Endothelial cell (in vitro differentiated cells): ENCODE measurements at regions not wholly inside any gene's neighbourhood (a gene's known extent, or its start where the extent isn't known, plus 50 kb on each side); places are given as distances from the start of the nearest gene placed in this dataset.
"Not testable (repeated sequence)": the region's sequence is repeated elsewhere in the genome, so short reads cannot be mapped to it uniquely, and the experiment has no call there.

Source experiments
- DNase-seq: peaks from one replicate; pipeline ENCODE4 v3.0.0; 2021; ENCODE audit warnings: low spot score
- H3K27ac Mint-ChIP-seq: one replicate; pipeline ENCODE4 v1.8.0; 2021; ENCODE audit warnings: mixed read lengths, inconsistent platforms; ENCODE audit not compliant: unreplicated experiment
- H3K27me3 Mint-ChIP-seq: one replicate; pipeline ENCODE4 v1.8.0; 2021; ENCODE audit warnings: mild to moderate bottlenecking, moderate library complexity, mixed read lengths, inconsistent platforms; ENCODE audit not compliant: unreplicated experiment
- H3K36me3 Mint-ChIP-seq: one replicate; pipeline ENCODE4 v1.8.0; 2021; ENCODE audit warnings: mild to moderate bottlenecking, low read depth, mixed read lengths, inconsistent platforms; ENCODE audit not compliant: unreplicated experiment
- H3K4me1 Mint-ChIP-seq: one replicate; pipeline ENCODE4 v1.8.0; 2021; ENCODE audit warnings: mild to moderate bottlenecking, mixed read lengths, inconsistent platforms; ENCODE audit not compliant: unreplicated experiment
- H3K4me3 Mint-ChIP-seq: one replicate; pipeline ENCODE4 v1.8.0; 2021; ENCODE audit warnings: mild to moderate bottlenecking, mixed read lengths, inconsistent platforms; ENCODE audit not compliant: unreplicated experiment
- H3K9me3 Mint-ChIP-seq: one replicate; pipeline ENCODE4 v1.8.0; 2021; ENCODE audit warnings: mixed read lengths, inconsistent platforms; ENCODE audit not compliant: unreplicated experiment
- CTCF ChIP-seq: fragments of 200-600 bp; sonication (generic); IDR thresholded peaks from one replicate; pipeline ENCODE4 v1.5.0; 2021; ENCODE audit warnings: antibody characterized with exemption; ENCODE audit not compliant: unreplicated experiment

GRCh38 chr10:37467246-37467645 is 341.8 kb downstream of the ANKRD30A start:
- H3K36me3 Mint-ChIP-seq, result no peaks in the 10 kb centered on the region
- H3K27me3 Mint-ChIP-seq, result no peaks in the 10 kb centered on the region

GRCh38 chr10:37456456-37456855 is 331.1 kb downstream of the ANKRD30A start:
- peaks cover 25% of the 10 kb centered on the region for H3K9me3 Mint-ChIP-seq
- no peak for TF ChIP-seq CTCF
- H3K4me3 Mint-ChIP-seq, result no peak overlapping the region
- no peaks in the 10 kb centered on the region for H3K4me1 Mint-ChIP-seq
- peaks cover under 1% of the 10 kb centered on the region for H3K36me3 Mint-ChIP-seq
- no peak for DNase-seq
- H3K27me3 Mint-ChIP-seq, result peaks cover 4% of the 10 kb centered on the region
- no peak overlapping the region for H3K27ac Mint-ChIP-seq

More at GRCh38 chr10:37467246-37467645, 341.8 kb downstream of the ANKRD30A start:
- Mint-ChIP-seq H3K4me3 (no peak overlapping the region), H3K4me1 (no peaks in the 10 kb centered on the region), H3K9me3 (peaks cover 20% of the 10 kb centered on the region), H3K27ac (no peak overlapping the region)
- no peak for TF ChIP-seq CTCF
- no peak for DNase-seq

GRCh38 chr10:37448161-37448560 is 322.8 kb downstream of the ANKRD30A start:
- TF ChIP-seq CTCF, result no peak
- peaks cover 41% of the 10 kb centered on the region for H3K9me3 Mint-ChIP-seq
- no peak overlapping the region for H3K4me3 Mint-ChIP-seq
- H3K36me3 Mint-ChIP-seq, result no peaks in the 10 kb centered on the region
- DNase-seq, result no peak
- H3K4me1 Mint-ChIP-seq, result no peaks in the 10 kb centered on the region
- H3K27me3 Mint-ChIP-seq, result no peaks in the 10 kb centered on the region
- H3K27ac Mint-ChIP-seq, result no peak overlapping the region

- Mint-ChIP-seq H3K27ac (no peak overlapping the region), H3K27me3 (no peaks in the 10 kb centered on the region), H3K4me3 (no peak overlapping the region), H3K9me3 (peaks cover 39% of the 10 kb centered on the region), H3K4me1 (no peaks in the 10 kb centered on the region), H3K36me3 (no peaks in the 10 kb centered on the region)
- TF ChIP-seq CTCF, result no peak
- no peak for DNase-seq
Measured at GRCh38 chr10:37442882-37443281, 317.5 kb downstream of the ANKRD30A start.

GRCh38 chr10:37441224-37441623 is 315.8 kb downstream of the ANKRD30A start:
- DNase-seq, H3K27me3 Mint-ChIP-seq, H3K27ac Mint-ChIP-seq, H3K4me1 Mint-ChIP-seq, H3K36me3 Mint-ChIP-seq, H3K4me3 Mint-ChIP-seq: not testable (repeated sequence)
- H3K9me3 Mint-ChIP-seq, result peaks cover 31% of the 10 kb centered on the region

GRCh38 chr10:37439826-37440225 is 314.4 kb downstream of the ANKRD30A start:
- TF ChIP-seq CTCF, result no peak

More at GRCh38 chr10:37439826-37440225, 314.4 kb downstream of the ANKRD30A start:
- no peak overlapping the region for H3K27ac Mint-ChIP-seq
- no peak overlapping the region for H3K4me3 Mint-ChIP-seq
- no peaks in the 10 kb centered on the region for H3K4me1 Mint-ChIP-seq
- H3K36me3 Mint-ChIP-seq, result no peaks in the 10 kb centered on the region
- H3K27me3 Mint-ChIP-seq, result no peaks in the 10 kb centered on the region
- peaks cover 21% of the 10 kb centered on the region for H3K9me3 Mint-ChIP-seq
- no peak for DNase-seq
